ENCODE measurements at regions not wholly inside any gene's neighbourhood (a gene's known extent, or its start where the extent isn't known, plus 50 kb on each side); places are given as distances from the start of the nearest gene placed in this dataset.

GRCh38 chr17:73983621-73984400 lies 219.7 kb upstream of the RPL38 start:
- Mint-ChIP-seq H3K27me3 (ENCODE audit: low read depth) (peaks cover 5% of the 10 kb centered on the region), H3K4me1 (ENCODE audit: low read depth) (peaks cover 7% of the 10 kb centered on the region), H3K27ac (no peak overlapping the region), H3K9me3 (no peaks in the 10 kb centered on the region), H3K36me3 (ENCODE audit: low read depth) (no peaks in the 10 kb centered on the region), H3K4me3 (ENCODE audit: low read depth) (no peak overlapping the region)
- no peak for DNase-seq (ENCODE audit: low spot score)
- intact Hi-C loops (cut with micrococcal nuclease): no loop called here

GRCh38 chr17:73984941-73985340 lies 218.5 kb upstream of the RPL38 start:
- Mint-ChIP-seq H3K36me3 (ENCODE audit: low read depth) (no peaks in the 10 kb centered on the region), H3K4me3 (ENCODE audit: low read depth) (no peak overlapping the region), H3K4me1 (ENCODE audit: low read depth) (peaks cover 7% of the 10 kb centered on the region), H3K27ac (no peak overlapping the region), H3K9me3 (no peaks in the 10 kb centered on the region), H3K27me3 (ENCODE audit: low read depth) (peaks cover 5% of the 10 kb centered on the region)
- DNase-seq (ENCODE audit: low spot score): no peak
- intact Hi-C loops (cut with micrococcal nuclease): no loop called here

GRCh38 chr17:73985466-73986015 lies 217.9 kb upstream of the RPL38 start:
- DNase-seq (ENCODE audit: low spot score): no peak
- intact Hi-C loops (cut with micrococcal nuclease): no loop called here
- H3K27ac Mint-ChIP-seq: no peak overlapping the region

GRCh38 chr17:73986641-73987177 lies 216.8 kb upstream of the RPL38 start:
- intact Hi-C loops (cut with micrococcal nuclease): no loop called here
- peaks cover 7% of the 10 kb centered on the region for H3K4me1 Mint-ChIP-seq (ENCODE audit: low read depth)
- DNase-seq (ENCODE audit: low spot score): no peak
- peaks cover 2% of the 10 kb centered on the region for H3K27me3 Mint-ChIP-seq (ENCODE audit: low read depth)
- no peaks in the 10 kb centered on the region for H3K9me3 Mint-ChIP-seq
- no peaks in the 10 kb centered on the region for H3K36me3 Mint-ChIP-seq (ENCODE audit: low read depth)
- H3K4me3 Mint-ChIP-seq (ENCODE audit: low read depth): no peak overlapping the region
- no peak overlapping the region for H3K27ac Mint-ChIP-seq

More at GRCh38 chr17:73985466-73986015, 217.9 kb upstream of the RPL38 start:
- H3K4me1 Mint-ChIP-seq (ENCODE audit: low read depth): peaks cover 7% of the 10 kb centered on the region
- no peaks in the 10 kb centered on the region for H3K9me3 Mint-ChIP-seq
- no peak overlapping the region for H3K4me3 Mint-ChIP-seq (ENCODE audit: low read depth)
- H3K27me3 Mint-ChIP-seq (ENCODE audit: low read depth): peaks cover 5% of the 10 kb centered on the region
- H3K36me3 Mint-ChIP-seq (ENCODE audit: low read depth): no peaks in the 10 kb centered on the region

GRCh38 chr17:73987395-73987794 lies 216.1 kb upstream of the RPL38 start:
- Mint-ChIP-seq H3K4me1 (ENCODE audit: low read depth) (peaks cover 7% of the 10 kb centered on the region), H3K4me3 (ENCODE audit: low read depth) (no peak overlapping the region), H3K27me3 (ENCODE audit: low read depth) (peaks cover 2% of the 10 kb centered on the region), H3K9me3 (no peaks in the 10 kb centered on the region), H3K36me3 (ENCODE audit: low read depth) (no peaks in the 10 kb centered on the region), H3K27ac (no peak overlapping the region)
- DNase-seq (ENCODE audit: low spot score): no peak
- intact Hi-C loops (cut with micrococcal nuclease): no loop called here

GRCh38 chr17:73987845-73988509 lies 215.5 kb upstream of the RPL38 start:
- intact Hi-C loops (cut with micrococcal nuclease): no loop called here

GRCh38 chr17:73989671-73990070 lies 213.8 kb upstream of the RPL38 start:
- intact Hi-C loops (cut with micrococcal nuclease): no loop called here
- peaks cover 2% of the 10 kb centered on the region for H3K27me3 Mint-ChIP-seq (ENCODE audit: low read depth)
- H3K4me3 Mint-ChIP-seq (ENCODE audit: low read depth): no peak overlapping the region
- peaks cover 5% of the 10 kb centered on the region for H3K4me1 Mint-ChIP-seq (ENCODE audit: low read depth)
- H3K27ac Mint-ChIP-seq: no peak overlapping the region
- H3K9me3 Mint-ChIP-seq: no peaks in the 10 kb centered on the region
- H3K36me3 Mint-ChIP-seq (ENCODE audit: low read depth): no peaks in the 10 kb centered on the region
- no peak for DNase-seq (ENCODE audit: low spot score)

More at GRCh38 chr17:73987845-73988509, 215.5 kb upstream of the RPL38 start:
- Mint-ChIP-seq H3K27ac (no peak overlapping the region), H3K4me3 (ENCODE audit: low read depth) (no peak overlapping the region), H3K27me3 (ENCODE audit: low read depth) (peaks cover 2% of the 10 kb centered on the region), H3K4me1 (ENCODE audit: low read depth) (peaks cover 7% of the 10 kb centered on the region), H3K36me3 (ENCODE audit: low read depth) (no peaks in the 10 kb centered on the region), H3K9me3 (no peaks in the 10 kb centered on the region)
- no peak for DNase-seq (ENCODE audit: low spot score)

- Mint-ChIP-seq H3K27ac (no peak overlapping the region), H3K4me1 (ENCODE audit: low read depth) (no peaks in the 10 kb centered on the region), H3K4me3 (ENCODE audit: low read depth) (no peak overlapping the region), H3K27me3 (ENCODE audit: low read depth) (no peaks in the 10 kb centered on the region), H3K36me3 (ENCODE audit: low read depth) (no peaks in the 10 kb centered on the region), H3K9me3 (no peaks in the 10 kb centered on the region)
- intact Hi-C loops (cut with micrococcal nuclease): no loop called here
- DNase-seq (ENCODE audit: low spot score): no peak
Measured at GRCh38 chr17:73990290-73990689, 213.2 kb upstream of the RPL38 start.

GRCh38 chr17:73991260-73991659 lies 212.2 kb upstream of the RPL38 start:
- H3K9me3 Mint-ChIP-seq: no peaks in the 10 kb centered on the region
- H3K4me3 Mint-ChIP-seq (ENCODE audit: low read depth): no peak overlapping the region
- no peak overlapping the region for H3K27ac Mint-ChIP-seq
- H3K4me1 Mint-ChIP-seq (ENCODE audit: low read depth): no peaks in the 10 kb centered on the region
- no peaks in the 10 kb centered on the region for H3K36me3 Mint-ChIP-seq (ENCODE audit: low read depth)
- intact Hi-C loops (cut with micrococcal nuclease): no loop called here
- DNase-seq (ENCODE audit: low spot score): no peak
- no peaks in the 10 kb centered on the region for H3K27me3 Mint-ChIP-seq (ENCODE audit: low read depth)

- intact Hi-C loops (cut with micrococcal nuclease): no loop called here
- H3K4me3 Mint-ChIP-seq (ENCODE audit: low read depth): no peak overlapping the region
- no peak for DNase-seq (ENCODE audit: low spot score)
- H3K27ac Mint-ChIP-seq: no peak overlapping the region
- H3K9me3 Mint-ChIP-seq: no peaks in the 10 kb centered on the region
- H3K36me3 Mint-ChIP-seq (ENCODE audit: low read depth): no peaks in the 10 kb centered on the region
- H3K4me1 Mint-ChIP-seq (ENCODE audit: low read depth): no peaks in the 10 kb centered on the region
- H3K27me3 Mint-ChIP-seq (ENCODE audit: low read depth): peaks cover 9% of the 10 kb centered on the region
Measured at GRCh38 chr17:73994946-73995345, 208.5 kb upstream of the RPL38 start.

- DNase-seq (ENCODE audit: low spot score): no peak
- no peak overlapping the region for H3K4me3 Mint-ChIP-seq (ENCODE audit: low read depth)
- H3K4me1 Mint-ChIP-seq (ENCODE audit: low read depth): no peaks in the 10 kb centered on the region
- peaks cover 12% of the 10 kb centered on the region for H3K27me3 Mint-ChIP-seq (ENCODE audit: low read depth)
- H3K36me3 Mint-ChIP-seq (ENCODE audit: low read depth): no peaks in the 10 kb centered on the region
- no peak overlapping the region for H3K27ac Mint-ChIP-seq
- intact Hi-C loops (cut with micrococcal nuclease): no loop called here
- H3K9me3 Mint-ChIP-seq: no peaks in the 10 kb centered on the region
Measured at GRCh38 chr17:73997059-73997458, 206.4 kb upstream of the RPL38 start.

GRCh38 chr17:73998249-73998648 lies 205.2 kb upstream of the RPL38 start:
- Mint-ChIP-seq H3K4me3 (ENCODE audit: low read depth) (no peak overlapping the region), H3K27ac (no peak overlapping the region), H3K9me3 (no peaks in the 10 kb centered on the region), H3K4me1 (ENCODE audit: low read depth) (no peaks in the 10 kb centered on the region), H3K36me3 (ENCODE audit: low read depth) (no peaks in the 10 kb centered on the region), H3K27me3 (ENCODE audit: low read depth) (peaks cover 12% of the 10 kb centered on the region)
- intact Hi-C loops (cut with micrococcal nuclease): no loop called here
- DNase-seq (ENCODE audit: low spot score): no peak

Measured in activated T-helper 2 cell treated with anti-CD3 and anti-CD28 coated beads, Interferon-gamma antibody, Interleukin-2, Interleukin-4, amounts not matched to agents 10 μg/mL and 5 μg/mL and 100 μg/mL, durations not matched to agents 14 hours and 24 hours and 36 hours (primary cell).